Urinary bladder (tissue), 3 donors: ENCODE measurements at regions not wholly inside any gene's neighbourhood (a gene's known extent, or its start where the extent isn't known, plus 50 kb on each side); places are given as distances from the start of the nearest gene placed in this dataset.

ENCODE experiments used
- DNase-seq: peaks from one replicate; pipeline ENCODE4 v3.0.0-alpha.2; 2015; ENCODE audit errors: extremely low spot score
- H3K27ac ChIP-seq: one replicate; pipeline ENCODE4 v1.5.1; 2013; ENCODE audit warnings: low read depth, mild to moderate bottlenecking, moderate library complexity
- H3K36me3 ChIP-seq: one replicate; pipeline ENCODE4 v1.6.1; 2013; ENCODE audit warnings: mild to moderate bottlenecking, moderate library complexity; ENCODE audit not compliant: insufficient read depth
- H3K4me1 ChIP-seq: one replicate; pipeline ENCODE4 v1.6.1; 2013; ENCODE audit warnings: mild to moderate bottlenecking, moderate library complexity; ENCODE audit not compliant: insufficient read depth
- H3K4me3 ChIP-seq: one replicate; pipeline ENCODE4 v1.5.1; 2013; ENCODE audit warnings: low read depth, low read length
- WGBS: extraction: QIAGEN DNeasy Blood & Tissue Kit; methylation state at CpG from one replicate; pipeline ENCODE4 v1.1.7; 2013; 5-methylcytosine and 5-hydroxymethylcytosine counted together
- donor health status: healthy with polysubstance abuse.
- donor health status: healthy.

DNA sequence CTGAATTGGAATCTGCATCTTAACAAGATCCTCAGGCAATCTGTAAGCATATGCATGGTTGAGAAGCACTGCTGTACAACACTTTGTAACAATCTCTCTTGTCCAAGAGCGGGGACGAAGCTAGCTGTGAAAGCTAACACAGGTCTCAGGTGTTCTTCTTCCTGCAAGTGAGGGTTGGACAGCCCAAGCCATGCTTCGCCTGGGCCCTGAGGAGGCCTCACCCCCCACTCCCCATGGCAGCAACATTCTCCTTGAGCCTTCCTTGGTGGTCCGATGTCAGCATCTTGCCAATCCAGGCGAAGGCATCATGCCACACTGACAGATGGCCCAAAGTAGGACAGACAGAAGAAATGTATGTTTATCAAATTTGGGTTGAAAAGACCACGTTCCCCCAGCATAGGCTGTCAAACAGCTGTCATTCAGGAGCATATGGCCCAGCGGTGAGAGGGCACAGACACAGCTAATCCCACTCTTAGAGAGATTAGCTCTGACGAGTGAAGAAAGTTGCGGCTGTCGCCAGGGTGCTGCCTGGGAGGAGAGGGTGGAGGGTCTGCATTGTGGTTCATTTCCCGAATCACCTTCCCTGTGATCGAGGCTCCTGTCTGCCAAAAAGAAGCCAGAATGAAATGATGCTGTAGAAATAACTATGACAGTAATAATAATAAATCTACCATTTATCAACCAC, 344.7 kb downstream of the MYCN start:
- Histone ChIP-seq H3K4me1 (no peaks in the 10 kb centered on the region), H3K4me3 (no peak overlapping the region), H3K27ac (no peak overlapping the region), H3K36me3 (no peaks in the 10 kb centered on the region)
- 77% methylated on average over 12 of the region's 12 CpGs for WGBS
- no peak for DNase-seq

- H3K4me3 ChIP-seq: no peak overlapping the region
- no peak for DNase-seq
- 73% methylated on average over 10 of the region's 10 CpGs for WGBS
- H3K36me3 ChIP-seq: no peaks in the 10 kb centered on the region
- H3K27ac ChIP-seq: no peak overlapping the region
- no peaks in the 10 kb centered on the region for H3K4me1 ChIP-seq
These were observed 342.9 kb downstream of the MYCN start for GRCh38 chr2:16283071-16283850.

- DNase-seq: no peak
- H3K4me3 ChIP-seq: no peak overlapping the region
- no peaks in the 10 kb centered on the region for H3K36me3 ChIP-seq
- WGBS: 83% methylated on average over 2 of the region's 2 CpGs
- H3K4me1 ChIP-seq: no peaks in the 10 kb centered on the region
- H3K27ac ChIP-seq: no peak overlapping the region
These were observed 342.2 kb downstream of the MYCN start for GRCh38 chr2:16282511-16282910.

DNA sequence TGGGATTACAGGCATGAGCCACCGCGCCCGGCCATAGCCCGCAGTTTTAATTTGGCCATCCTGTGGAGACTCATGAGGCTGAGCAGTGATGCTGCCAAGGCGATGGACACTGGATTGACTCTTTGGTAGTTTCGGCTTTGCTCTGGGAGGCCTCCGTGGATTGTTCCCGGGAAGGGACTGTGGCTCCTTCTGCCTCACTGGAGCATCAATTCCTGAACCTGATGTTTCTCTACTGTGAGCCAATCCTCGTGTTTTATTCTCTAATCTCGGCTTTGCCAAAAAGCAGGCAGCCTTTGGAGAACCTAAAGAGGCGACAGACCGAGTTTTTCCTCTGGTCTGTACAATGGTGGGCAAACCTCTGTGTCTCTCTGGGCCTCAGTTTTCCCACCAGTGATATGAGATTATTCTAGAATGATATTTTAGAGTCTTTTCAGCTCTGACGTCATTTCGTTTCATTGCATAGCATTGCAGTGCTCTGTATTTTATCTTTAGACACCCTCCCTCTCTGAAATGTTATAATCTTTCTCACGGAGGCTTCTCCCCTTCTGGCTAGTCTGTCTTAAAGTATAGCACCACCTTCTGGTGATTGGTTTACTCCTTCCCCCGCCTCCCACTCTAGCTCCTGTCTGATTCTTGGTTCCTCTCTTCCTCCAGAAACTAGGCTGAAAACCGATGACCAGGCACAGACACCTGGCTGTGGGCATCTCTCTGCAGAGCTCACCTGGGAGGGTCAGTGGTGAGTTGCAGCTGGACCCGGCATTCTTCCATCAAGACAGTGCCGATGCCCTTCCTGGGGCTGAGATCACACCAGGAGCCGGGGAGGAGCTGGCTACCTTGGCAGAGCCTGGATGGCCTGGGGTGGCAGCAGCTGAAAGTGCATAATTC, 341.3 kb downstream of the MYCN start:
- Histone ChIP-seq H3K27ac (no peak overlapping the region), H3K4me1 (no peaks in the 10 kb centered on the region), H3K4me3 (no peak overlapping the region), H3K36me3 (no peaks in the 10 kb centered on the region)
- DNase-seq: peak; percentile 23
- WGBS: 63% methylated on average over 20 of the region's 20 CpGs

GRCh38 chr2:16280081-16280480, 339.7 kb downstream of the MYCN start:
- H3K4me1 ChIP-seq: no peaks in the 10 kb centered on the region
- WGBS: 97% methylated on average over 3 of the region's 3 CpGs
- H3K36me3 ChIP-seq: no peaks in the 10 kb centered on the region
- H3K4me3 ChIP-seq: no peak overlapping the region
- H3K27ac ChIP-seq: no peak overlapping the region
- DNase-seq: no peak

- Histone ChIP-seq H3K27ac (no peak overlapping the region), H3K4me3 (no peak overlapping the region), H3K4me1 (no peaks in the 10 kb centered on the region), H3K36me3 (no peaks in the 10 kb centered on the region)
- DNase-seq: no peak
- 73% methylated on average over 4 of the region's 4 CpGs for WGBS
These were observed 339.3 kb downstream of the MYCN start for GRCh38 chr2:16279641-16280040.

- no peaks in the 10 kb centered on the region for H3K4me1 ChIP-seq
- H3K27ac ChIP-seq: no peak overlapping the region
- DNase-seq: no peak
- no peak overlapping the region for H3K4me3 ChIP-seq
- H3K36me3 ChIP-seq: no peaks in the 10 kb centered on the region
- whole genome bisulfite sequencing: 83% methylated on average over 4 of the region's 4 CpGs
These were observed 338.8 kb downstream of the MYCN start for GRCh38 chr2:16279201-16279570.

DNA sequence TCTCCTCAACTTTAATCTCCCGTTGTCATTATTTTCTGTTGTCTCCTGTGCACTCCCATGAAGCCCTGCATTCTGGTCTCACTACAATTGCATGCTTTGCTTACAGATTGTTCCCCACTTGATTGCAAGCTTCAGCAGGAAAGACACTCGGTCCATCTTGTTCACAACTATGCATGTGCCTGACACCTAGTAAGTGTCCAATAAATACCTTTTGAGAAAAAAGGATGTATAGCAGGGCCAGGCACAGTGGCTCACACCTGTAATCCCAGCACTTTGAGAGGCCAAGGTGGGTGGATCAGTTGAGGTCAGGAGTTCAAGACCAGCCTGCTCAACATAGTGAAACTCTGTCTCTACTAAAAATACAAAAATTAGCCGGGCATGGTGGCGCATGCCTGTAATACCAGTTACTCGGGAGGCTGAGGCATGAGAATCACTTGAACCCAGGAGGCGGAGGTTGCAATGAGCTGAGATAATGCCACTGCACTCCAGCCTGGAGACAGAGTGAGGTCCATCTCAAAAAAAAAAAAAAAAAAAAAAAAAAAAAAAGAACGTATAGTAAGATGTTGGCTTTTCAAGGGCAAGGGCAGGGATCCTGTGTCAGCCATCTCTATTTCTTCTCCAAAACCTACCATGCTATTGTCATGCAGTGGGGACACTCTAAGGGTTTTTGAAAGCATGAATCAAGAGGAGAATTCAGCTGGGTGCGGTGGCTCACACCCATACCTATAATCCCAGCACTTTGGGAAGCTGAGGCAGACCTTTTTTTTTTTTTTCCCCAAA, 338.3 kb downstream of the MYCN start:
- Histone ChIP-seq H3K4me3 (no peak overlapping the region), H3K36me3 (no peaks in the 10 kb centered on the region), H3K27ac (no peak overlapping the region), H3K4me1 (no peaks in the 10 kb centered on the region)
- WGBS: 84% methylated on average over 8 of the region's 8 CpGs
- DNase-seq: no peak

DNA sequence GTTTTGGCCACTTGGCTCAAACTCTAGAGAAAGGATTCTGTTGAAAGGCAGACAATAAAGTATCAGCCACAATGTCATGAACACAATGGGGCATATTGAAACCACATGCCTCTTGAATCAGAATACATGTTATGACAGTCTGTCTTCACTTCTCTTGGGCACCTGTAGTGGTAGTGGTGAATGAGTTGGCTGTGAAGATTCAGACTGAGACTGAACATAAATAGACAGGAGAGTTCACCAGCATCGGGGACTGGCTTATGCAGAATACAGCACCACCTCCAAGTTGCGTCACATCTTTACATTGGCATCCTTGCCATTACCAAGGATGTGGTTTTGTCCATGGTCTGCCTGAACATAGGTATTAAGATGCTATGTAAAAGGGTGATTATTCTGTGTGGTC, 336.8 kb downstream of the MYCN start:
- no peak for DNase-seq
- 91% methylated on average over 2 of the region's 2 CpGs for WGBS

GRCh38 chr2:16275661-16276060, 335.3 kb downstream of the MYCN start:
- Histone ChIP-seq H3K36me3 (no peaks in the 10 kb centered on the region), H3K27ac (no peak overlapping the region), H3K4me1 (no peaks in the 10 kb centered on the region), H3K4me3 (no peak overlapping the region)
- WGBS: 64% methylated on average over 4 of the region's 4 CpGs
- no peak for DNase-seq

More for the DNA sequence above, 336.8 kb downstream of the MYCN start:
- Histone ChIP-seq H3K36me3 (no peaks in the 10 kb centered on the region), H3K4me1 (no peaks in the 10 kb centered on the region), H3K27ac (no peak overlapping the region), H3K4me3 (no peak overlapping the region)

GRCh38 chr2:16275131-16275530, 334.8 kb downstream of the MYCN start:
- no peaks in the 10 kb centered on the region for H3K4me1 ChIP-seq
- no peak overlapping the region for H3K4me3 ChIP-seq
- no peak overlapping the region for H3K27ac ChIP-seq
- DNase-seq: no peak
- WGBS: 85% methylated on average over 4 of the region's 4 CpGs
- no peaks in the 10 kb centered on the region for H3K36me3 ChIP-seq

GRCh38 chr2:16273111-16273510, 332.8 kb downstream of the MYCN start:
- no peak overlapping the region for H3K4me3 ChIP-seq
- DNase-seq: no peak
- H3K4me1 ChIP-seq: no peaks in the 10 kb centered on the region
- H3K27ac ChIP-seq: no peak overlapping the region
- H3K36me3 ChIP-seq: no peaks in the 10 kb centered on the region

DNA sequence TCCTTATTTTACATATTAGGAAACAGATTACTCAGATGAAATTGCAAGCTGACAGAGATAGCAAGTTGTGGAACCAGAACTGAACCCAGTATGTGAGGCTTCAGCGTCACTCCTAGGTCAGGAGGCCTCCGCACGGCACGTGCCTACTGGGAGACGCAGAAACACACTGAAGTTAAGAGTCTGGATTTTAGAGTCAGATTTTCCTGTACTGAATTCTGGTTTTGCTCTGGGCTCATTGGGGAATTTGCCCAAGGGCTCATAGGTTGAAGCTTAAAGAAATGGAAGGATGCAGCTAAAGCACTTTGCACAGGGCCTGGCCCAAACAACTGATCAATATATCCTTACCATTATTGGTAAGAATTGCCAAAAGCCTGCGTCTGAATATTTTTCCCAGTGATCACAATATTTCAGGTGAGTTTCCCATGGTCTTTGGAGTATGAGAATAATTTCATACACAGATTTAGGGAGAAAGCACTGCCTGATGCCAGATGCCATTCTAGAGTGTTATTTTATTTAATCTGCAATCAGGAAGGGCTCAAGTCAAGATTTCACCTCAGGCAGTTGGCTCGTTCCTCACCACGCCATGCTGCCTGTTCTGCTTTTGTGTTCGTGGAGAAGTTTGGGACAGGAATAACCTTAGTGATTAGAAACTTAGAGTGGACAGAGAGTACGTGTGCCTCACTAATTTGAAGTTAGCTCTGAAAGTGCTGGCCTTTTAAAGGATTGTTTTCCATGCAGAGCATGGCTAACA, 331.9 kb downstream of the MYCN start:
- DNase-seq: no peak
- no peak overlapping the region for H3K27ac ChIP-seq
- H3K36me3 ChIP-seq: no peaks in the 10 kb centered on the region
- H3K4me3 ChIP-seq: no peak overlapping the region
- WGBS: 81% methylated on average over 10 of the region's 10 CpGs
- H3K4me1 ChIP-seq: no peaks in the 10 kb centered on the region
